SK-N-MC (cell line): ENCODE measurements at regions not wholly inside any gene's neighbourhood (a gene's known extent, or its start where the extent isn't known, plus 50 kb on each side); places are given as distances from the start of the nearest gene placed in this dataset.

Experiments used
- DNase-seq: peaks from one replicate; pipeline ENCODE4 v3.0.0-alpha.2; 2011; ENCODE audit warnings: low read depth, low spot score
- H3K27ac ChIP-seq: fragments of 200-600 bp; sonication (generic); 2 replicates; pipeline ENCODE4 v1.5.1; 2016; ENCODE audit warnings: mixed run types
- H3K36me3 ChIP-seq: fragments of 200-600 bp; sonication (generic); 2 replicates; pipeline ENCODE4 v1.6.1; 2017; ENCODE audit warnings: antibody characterized with exemption, low read length, mixed read lengths; ENCODE audit not compliant: insufficient read depth
- H3K4me3 ChIP-seq: fragments of 200-600 bp; sonication (generic); 2 replicates; pipeline ENCODE4 v1.5.1; 2016
- H3K9ac ChIP-seq: fragments of 200-600 bp; sonication (generic); 2 replicates; pipeline ENCODE4 v1.8.0; 2017; ENCODE audit warnings: mixed run types, mixed read lengths; ENCODE audit not compliant: insufficient read length
- H3K9me3 ChIP-seq: fragments of 200-600 bp; sonication (generic); 2 replicates; pipeline ENCODE4 v1.6.1; 2017; ENCODE audit warnings: low read depth, mild to moderate bottlenecking, antibody characterized with exemption, low read length, moderate library complexity, mixed read lengths
- EZH2 ChIP-seq: fragments of 200-600 bp; sonication (generic); IDR thresholded peaks from one replicate; pipeline ENCODE4 v1.6.1; 2017; ENCODE audit warnings: antibody characterized with exemption
- FOXP2 ChIP-seq: optimal IDR thresholded peaks from 2 replicates; pipeline ENCODE3; 2011; ENCODE audit warnings: mild to moderate bottlenecking, moderate library complexity; ENCODE audit not compliant: insufficient read depth; ENCODE audit errors: extremely low read length, control extremely low read depth
- POLR2AphosphoS5 ChIP-seq: IDR thresholded peaks from 2 replicates; pipeline ENCODE4 v1.6.1; 2012; ENCODE audit warnings: mild to moderate bottlenecking, low read depth, low read length, borderline replicate concordance

- no peak for DNase-seq
- Histone ChIP-seq H3K9ac (no peak overlapping the region), H3K27ac (no peak overlapping the region), H3K36me3 (no peaks in the 10 kb centered on the region), H3K4me3 (no peak overlapping the region), H3K9me3 (no peaks in the 10 kb centered on the region)
- TF ChIP-seq EZH2: no peak
- TF ChIP-seq FOXP2: no peak
- TF ChIP-seq POLR2AphosphoS5: no peak
Measured at GRCh38 chr6:140480852-140481251, 1106.4 kb upstream of the CITED2 start.

DNA sequence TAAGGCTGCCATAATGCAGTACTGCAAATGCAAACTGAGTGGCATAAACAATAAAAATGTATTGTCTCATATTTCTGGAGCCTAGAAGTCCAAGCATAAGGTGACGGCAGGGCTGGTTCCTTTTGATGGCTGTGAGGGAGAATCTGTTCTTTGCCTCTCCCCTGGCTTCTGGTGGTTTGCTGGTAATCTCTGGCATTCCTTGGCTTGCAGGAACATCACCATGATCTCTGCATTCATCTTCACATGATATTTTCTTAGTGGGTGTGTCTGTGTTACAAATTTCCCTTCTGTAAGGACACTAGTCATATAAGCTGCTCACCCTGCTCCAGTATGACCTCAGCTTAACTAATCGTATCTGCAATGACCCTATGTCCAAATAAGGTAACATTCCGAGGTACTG lies 1104.2 kb upstream of the CITED2 start:
- Histone ChIP-seq H3K9ac (no peak overlapping the region), H3K36me3 (no peaks in the 10 kb centered on the region), H3K27ac (no peak overlapping the region), H3K9me3 (no peaks in the 10 kb centered on the region), H3K4me3 (no peak overlapping the region)
- TF ChIP-seq POLR2AphosphoS5: no peak
- no peak for TF ChIP-seq EZH2
- no peak for TF ChIP-seq FOXP2
- no peak for DNase-seq

GRCh38 chr6:140475086-140475485 lies 1100.6 kb upstream of the CITED2 start:
- no peak for TF ChIP-seq POLR2AphosphoS5
- TF ChIP-seq FOXP2: no peak
- no peak for TF ChIP-seq EZH2
- no peaks in the 10 kb centered on the region for H3K9me3 ChIP-seq
- no peak overlapping the region for H3K4me3 ChIP-seq
- DNase-seq: no peak
- no peaks in the 10 kb centered on the region for H3K36me3 ChIP-seq
- H3K9ac ChIP-seq: no peak overlapping the region
- H3K27ac ChIP-seq: no peak overlapping the region

DNA sequence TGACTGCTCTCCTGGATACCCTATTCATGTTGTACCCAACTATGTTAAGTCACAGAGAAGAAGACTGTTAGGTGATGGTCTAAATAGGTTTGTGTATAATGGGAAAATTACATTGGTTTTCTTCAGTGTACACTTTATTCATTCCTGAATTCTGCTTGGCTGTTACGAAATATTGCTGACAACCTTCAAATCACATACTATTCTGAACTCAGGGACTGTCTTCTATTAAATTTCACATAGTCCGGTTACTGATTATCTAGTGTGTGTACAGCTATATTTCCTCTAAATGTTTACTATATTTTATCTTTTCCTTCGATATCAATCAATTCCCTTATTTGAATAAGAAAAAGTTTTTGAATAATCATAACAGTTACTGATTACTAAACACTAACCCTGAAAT lies 1090.3 kb upstream of the CITED2 start:
- no peak overlapping the region for H3K9ac ChIP-seq
- TF ChIP-seq FOXP2 (no peak), POLR2AphosphoS5 (no peak), EZH2 (no peak)
- peaks cover 5% of the 10 kb centered on the region; the same call in 1 of the 2 replicates for H3K9me3 ChIP-seq
- no peak overlapping the region for H3K27ac ChIP-seq
- no peaks in the 10 kb centered on the region for H3K36me3 ChIP-seq
- no peak for DNase-seq
- no peak overlapping the region for H3K4me3 ChIP-seq

GRCh38 chr6:140463312-140463710 lies 1088.9 kb upstream of the CITED2 start:
- TF ChIP-seq EZH2 (no peak), FOXP2 (no peak), POLR2AphosphoS5 (no peak)
- no peak for DNase-seq
- no peak overlapping the region for H3K9ac ChIP-seq

GRCh38 chr6:140462453-140463311 lies 1088.2 kb upstream of the CITED2 start:
- no peak for DNase-seq
- TF ChIP-seq EZH2: no peak
- TF ChIP-seq POLR2AphosphoS5: no peak
- no peak for TF ChIP-seq FOXP2
- Histone ChIP-seq H3K9ac (no peak overlapping the region), H3K27ac (peak overlapping the region; percentile 73), H3K9me3 (0 out of 2 replicates have a peak, but pooled peaks cover 5% of the 10 kb centered on the region), H3K36me3 (no peaks in the 10 kb centered on the region), H3K4me3 (no peak overlapping the region)

More at GRCh38 chr6:140463312-140463710, 1088.9 kb upstream of the CITED2 start:
- Histone ChIP-seq H3K36me3 (no peaks in the 10 kb centered on the region), H3K4me3 (no peak overlapping the region), H3K9me3 (0 out of 2 replicates have a peak, but pooled peaks cover 5% of the 10 kb centered on the region), H3K27ac (peak overlapping the region; percentile 73)

DNA sequence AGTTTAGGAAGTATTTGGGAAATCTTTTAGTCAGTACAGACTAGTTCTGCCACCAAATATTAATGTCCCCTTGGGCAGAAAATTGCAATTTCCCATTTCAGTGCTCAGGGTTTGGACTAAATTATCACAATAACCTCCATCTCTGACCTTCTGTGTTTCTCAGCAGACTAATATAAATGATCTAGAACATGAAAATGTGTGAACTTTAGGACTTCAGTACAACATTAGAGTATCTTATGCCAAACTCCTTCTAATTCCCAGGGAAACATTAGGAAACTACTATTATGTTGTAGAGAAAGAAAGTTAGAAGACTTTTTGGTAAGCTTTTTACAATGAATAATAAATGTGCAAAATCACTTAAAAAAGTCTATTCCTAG lies 1087.6 kb upstream of the CITED2 start:
- Histone ChIP-seq H3K36me3 (no peaks in the 10 kb centered on the region), H3K27ac (peak overlapping the region; percentile 73; the same call in 1 of the 2 replicates), H3K9me3 (0 out of 2 replicates have a peak, but pooled peaks cover 5% of the 10 kb centered on the region), H3K4me3 (no peak overlapping the region), H3K9ac (no peak overlapping the region)
- DNase-seq: no peak
- TF ChIP-seq EZH2: no peak
- TF ChIP-seq POLR2AphosphoS5: no peak
- no peak for TF ChIP-seq FOXP2

GRCh38 chr6:140460267-140460666 lies 1085.8 kb upstream of the CITED2 start:
- Histone ChIP-seq H3K36me3 (no peaks in the 10 kb centered on the region), H3K4me3 (no peak overlapping the region), H3K9me3 (no peaks in the 10 kb centered on the region), H3K27ac (no peak overlapping the region), H3K9ac (no peak overlapping the region)
- no peak for DNase-seq
- TF ChIP-seq EZH2 (no peak), POLR2AphosphoS5 (no peak), FOXP2 (no peak)
